ENCODE measurements at regions not wholly inside any gene's neighbourhood (a gene's known extent, or its start where the extent isn't known, plus 50 kb on each side); places are given as distances from the start of the nearest gene placed in this dataset.
"Not testable (repeated sequence)": the region's sequence is repeated elsewhere in the genome, so short reads cannot be mapped to it uniquely, and the experiment has no call there.

DNA sequence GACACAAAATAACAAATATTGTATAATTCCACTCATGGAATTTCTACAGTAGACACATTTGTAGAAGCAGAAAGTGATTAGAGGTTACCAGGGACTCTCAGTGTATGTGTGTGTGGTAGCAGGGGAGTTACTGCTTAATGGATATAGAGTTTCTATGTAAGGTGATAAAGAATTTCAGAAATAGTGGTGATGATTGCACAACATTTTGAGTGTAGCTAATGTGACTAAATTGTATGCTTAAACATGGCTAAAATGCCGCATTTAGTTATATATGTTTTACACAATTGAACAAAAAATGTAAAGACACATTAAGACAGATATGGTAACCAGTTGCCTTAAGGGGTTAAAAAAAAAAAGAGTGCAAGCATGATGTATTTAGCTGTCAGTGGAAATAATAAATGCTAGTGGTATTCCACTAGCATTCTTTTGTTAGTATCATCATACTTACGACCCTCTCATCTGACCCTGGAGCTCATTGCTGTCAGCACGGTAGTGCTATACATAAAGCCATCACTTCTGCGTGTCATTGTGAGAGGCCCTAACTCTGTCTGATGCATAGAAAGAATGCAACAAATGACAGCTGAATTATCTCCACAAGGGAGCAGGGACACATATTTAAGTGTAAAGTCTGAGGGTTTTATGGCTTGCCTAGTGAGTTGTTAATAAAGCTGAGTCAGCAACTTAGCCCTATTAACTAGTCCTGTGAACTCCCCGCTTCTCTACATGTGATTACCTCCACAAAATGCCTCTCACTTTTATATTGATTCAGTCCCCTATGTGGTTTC is 134.1 kb upstream of the RXFP2 start:
- Histone ChIP-seq H3K9ac (no peak overlapping the region), H3K27me3 (ENCODE audit: control insufficient read depth, insufficient read depth, low read length) (no peaks in the 10 kb centered on the region), H3K4me1 (peaks cover under 1% of the 10 kb centered on the region), H3K4me2 (ENCODE audit: low read length) (no peak overlapping the region), H3K36me3 (ENCODE audit: control insufficient read depth, insufficient read depth, low read length) (no peaks in the 10 kb centered on the region), H3K27ac (no peak overlapping the region), H2AFZ (no peak overlapping the region), H3K9me3 (ENCODE audit: control insufficient read depth, low read length) (no peaks in the 10 kb centered on the region), H3K79me2 (no peaks in the 10 kb centered on the region), H3K4me3 (ENCODE audit: low read depth, low read length) (no peak overlapping the region)
- TF ChIP-seq, protein P1, sequence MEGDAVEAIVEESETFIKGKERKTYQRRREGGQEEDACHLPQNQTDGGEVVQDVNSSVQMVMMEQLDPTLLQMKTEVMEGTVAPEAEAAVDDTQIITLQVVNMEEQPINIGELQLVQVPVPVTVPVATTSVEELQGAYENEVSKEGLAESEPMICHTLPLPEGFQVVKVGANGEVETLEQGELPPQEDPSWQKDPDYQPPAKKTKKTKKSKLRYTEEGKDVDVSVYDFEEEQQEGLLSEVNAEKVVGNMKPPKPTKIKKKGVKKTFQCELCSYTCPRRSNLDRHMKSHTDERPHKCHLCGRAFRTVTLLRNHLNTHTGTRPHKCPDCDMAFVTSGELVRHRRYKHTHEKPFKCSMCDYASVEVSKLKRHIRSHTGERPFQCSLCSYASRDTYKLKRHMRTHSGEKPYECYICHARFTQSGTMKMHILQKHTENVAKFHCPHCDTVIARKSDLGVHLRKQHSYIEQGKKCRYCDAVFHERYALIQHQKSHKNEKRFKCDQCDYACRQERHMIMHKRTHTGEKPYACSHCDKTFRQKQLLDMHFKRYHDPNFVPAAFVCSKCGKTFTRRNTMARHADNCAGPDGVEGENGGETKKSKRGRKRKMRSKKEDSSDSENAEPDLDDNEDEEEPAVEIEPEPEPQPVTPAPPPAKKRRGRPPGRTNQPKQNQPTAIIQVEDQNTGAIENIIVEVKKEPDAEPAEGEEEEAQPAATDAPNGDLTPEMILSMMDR (IDR thresholded peaks at IDR 0.05), result no peak

DNA sequence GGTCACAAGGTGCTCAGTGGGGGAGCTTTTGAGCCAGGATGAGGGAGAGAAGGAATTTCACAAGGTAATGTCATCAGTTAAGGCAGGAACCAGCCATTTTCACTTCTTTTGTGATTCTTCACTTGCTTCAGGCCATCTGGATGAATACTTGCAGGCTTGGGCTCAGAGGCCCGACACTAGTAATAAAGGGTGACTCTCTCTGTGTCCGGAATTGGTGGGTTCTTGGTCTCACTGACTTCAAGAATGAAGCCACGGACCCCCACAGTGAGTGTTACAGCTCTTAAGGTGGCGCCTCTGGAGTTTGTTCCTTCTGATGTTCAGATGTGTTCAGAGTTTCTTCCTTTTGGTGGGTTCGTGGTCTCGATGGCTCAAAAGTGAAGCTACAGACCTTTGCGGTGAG is 131.8 kb upstream of the RXFP2 start:
- not testable (repeated sequence) for H3K27me3 ChIP-seq (ENCODE audit: control insufficient read depth, insufficient read depth, low read length); H3K27ac ChIP-seq; H2AFZ ChIP-seq; H3K4me3 ChIP-seq (ENCODE audit: low read depth, low read length); H3K4me2 ChIP-seq (ENCODE audit: low read length); H3K79me2 ChIP-seq; H3K36me3 ChIP-seq (ENCODE audit: control insufficient read depth, insufficient read depth, low read length); H3K4me1 ChIP-seq; H3K9me3 ChIP-seq (ENCODE audit: control insufficient read depth, low read length); H3K9ac ChIP-seq

DNA sequence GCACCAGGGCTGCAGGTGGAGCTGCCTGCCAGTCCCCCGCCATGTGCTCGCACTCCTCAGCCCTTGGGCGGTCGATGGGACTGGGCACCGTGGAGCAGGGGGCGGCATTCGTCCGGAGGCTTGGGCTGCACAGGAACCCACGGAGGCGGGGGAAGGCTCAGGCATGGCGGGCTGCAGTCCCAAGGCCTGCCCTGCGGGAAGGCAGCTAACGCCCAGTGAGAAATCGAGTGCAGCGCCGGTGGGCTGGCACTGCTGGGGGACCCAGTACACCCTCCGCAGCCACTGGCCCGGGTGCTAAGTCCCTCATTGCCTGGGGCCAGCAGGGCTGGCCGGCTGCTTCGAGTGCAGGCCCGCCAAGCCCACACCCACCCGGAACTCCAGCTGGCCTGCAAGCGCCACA is 130.5 kb upstream of the RXFP2 start:
- H3K4me2 ChIP-seq (ENCODE audit: low read length); H3K4me1 ChIP-seq; H3K4me3 ChIP-seq (ENCODE audit: low read depth, low read length): not testable (repeated sequence)

DNA sequence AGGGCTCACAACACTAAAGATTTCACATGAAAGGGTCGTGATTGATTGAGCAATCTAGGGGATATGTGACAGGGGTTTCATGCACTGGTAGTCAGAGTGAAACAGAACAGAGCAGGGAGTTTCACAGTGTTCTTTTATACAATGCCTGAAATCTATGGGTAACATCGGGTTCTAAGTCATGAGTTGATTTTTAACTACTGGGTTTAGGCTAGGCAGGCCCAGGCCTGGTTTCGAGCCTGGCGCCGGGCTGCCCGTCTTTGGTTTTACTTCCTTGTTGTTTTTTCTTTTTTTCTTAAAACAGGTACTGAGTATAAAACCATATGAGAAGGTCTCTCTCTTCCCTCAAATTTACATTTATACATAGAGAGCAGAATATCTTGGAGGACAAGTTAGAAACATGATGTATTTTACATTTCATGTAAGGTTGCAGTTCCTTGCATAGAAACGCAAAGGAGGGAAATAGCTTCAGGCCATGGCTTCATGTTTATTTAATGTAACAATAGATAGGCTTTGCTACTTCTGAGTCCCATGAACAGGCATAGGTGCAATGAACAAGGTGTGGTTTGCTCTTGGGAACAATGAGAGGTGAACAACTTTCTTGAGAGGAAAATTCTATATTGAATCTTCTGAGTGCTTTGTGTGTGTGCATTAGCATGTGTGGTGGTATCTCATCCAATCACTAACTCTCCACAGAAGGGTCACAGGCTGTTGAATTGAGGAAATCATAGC is 128.9 kb upstream of the RXFP2 start:
- H3K4me2 ChIP-seq (ENCODE audit: low read length), result no peak overlapping the region
- TF ChIP-seq, protein P1 (IDR thresholded peaks at IDR 0.05), result no peak
- H3K27me3 ChIP-seq (ENCODE audit: control insufficient read depth, insufficient read depth, low read length), result no peaks in the 10 kb centered on the region
- H3K9ac ChIP-seq, result no peak overlapping the region
- no peaks in the 10 kb centered on the region for H3K79me2 ChIP-seq
- no peaks in the 10 kb centered on the region for H3K4me1 ChIP-seq
- H3K36me3 ChIP-seq (ENCODE audit: control insufficient read depth, insufficient read depth, low read length), result no peaks in the 10 kb centered on the region
- no peak overlapping the region for H3K27ac ChIP-seq
- H3K4me3 ChIP-seq (ENCODE audit: low read depth, low read length), result no peak overlapping the region
- H2AFZ ChIP-seq, result no peak overlapping the region
- no peaks in the 10 kb centered on the region for H3K9me3 ChIP-seq (ENCODE audit: control insufficient read depth, low read length)

More for the DNA sequence above, 130.5 kb upstream of the RXFP2 start:
- not testable (repeated sequence) for H3K36me3 ChIP-seq (ENCODE audit: control insufficient read depth, insufficient read depth, low read length); H3K27ac ChIP-seq; H2AFZ ChIP-seq; H3K9me3 ChIP-seq (ENCODE audit: control insufficient read depth, low read length); H3K9ac ChIP-seq; H3K27me3 ChIP-seq (ENCODE audit: control insufficient read depth, insufficient read depth, low read length); H3K79me2 ChIP-seq

DNA sequence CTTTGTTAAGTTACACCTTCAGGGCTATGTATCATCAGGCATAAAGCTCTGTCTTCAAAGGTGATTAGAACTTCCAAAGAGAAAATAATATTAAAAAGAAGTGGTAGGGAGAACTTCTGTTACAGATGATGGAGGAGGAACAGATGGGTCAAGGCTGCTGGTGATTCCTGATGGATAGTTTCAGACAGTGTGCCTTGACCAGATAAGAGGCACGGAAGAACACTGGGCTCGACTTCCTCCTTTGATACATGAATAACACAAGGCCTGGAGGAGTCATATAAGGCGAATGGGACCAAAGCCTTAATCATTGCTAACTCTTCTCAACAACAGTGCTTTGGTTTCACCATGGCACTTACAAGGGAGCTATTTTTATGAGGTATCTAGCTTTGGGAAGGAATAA is 128.1 kb upstream of the RXFP2 start:
- Histone ChIP-seq H2AFZ (no peak overlapping the region), H3K27ac (no peak overlapping the region), H3K9me3 (ENCODE audit: control insufficient read depth, low read length) (no peaks in the 10 kb centered on the region), H3K4me1 (no peaks in the 10 kb centered on the region), H3K4me2 (ENCODE audit: low read length) (no peak overlapping the region), H3K4me3 (ENCODE audit: low read depth, low read length) (no peak overlapping the region), H3K27me3 (ENCODE audit: control insufficient read depth, insufficient read depth, low read length) (no peaks in the 10 kb centered on the region), H3K36me3 (ENCODE audit: control insufficient read depth, insufficient read depth, low read length) (no peaks in the 10 kb centered on the region), H3K79me2 (no peaks in the 10 kb centered on the region), H3K9ac (no peak overlapping the region)
- TF ChIP-seq, protein P1 (IDR thresholded peaks at IDR 0.05), result no peak

Data from parathyroid adenoma (tissue), 2 donors.